ENCODE measurements at regions not wholly inside any gene's neighbourhood (a gene's known extent, or its start where the extent isn't known, plus 50 kb on each side); places are given as distances from the start of the nearest gene placed in this dataset.

DNA sequence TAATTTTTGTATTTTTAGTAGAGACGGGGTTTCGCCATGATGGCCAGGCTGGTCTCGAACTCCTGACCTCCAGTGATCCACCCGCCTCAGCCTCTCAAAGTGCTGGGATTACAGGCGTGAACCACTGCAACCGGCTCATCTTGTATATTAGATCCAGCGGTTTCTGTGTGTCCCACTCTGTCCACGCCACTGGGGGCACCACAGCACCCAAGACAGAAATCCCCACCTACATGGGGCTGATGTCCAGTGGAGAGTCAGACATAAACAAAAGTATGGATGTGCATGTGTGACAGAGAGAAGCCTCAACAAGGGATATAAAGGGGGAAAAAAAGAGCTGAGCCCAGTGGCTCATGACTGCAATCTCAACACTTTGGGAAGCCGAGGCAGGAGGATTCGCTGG lies 65.8 kb upstream of the ADGRE5 start:
- no peaks in the 10 kb centered on the region; the same call in 1 of the 2 replicates for H3K79me1 ChIP-seq (ENCODE audit: low read depth, low read length)
- H4K8ac ChIP-seq (ENCODE audit: extremely low read depth, insufficient read depth, low read length), result no peak overlapping the region
- no peak overlapping the region for H3K56ac ChIP-seq (replicated peaks; ENCODE audit: insufficient read length, low read depth, low read length)
- FAIRE-seq (no peak), DNase-seq (ENCODE audit: low read depth in 1 of 2, low spot score in 2 of 2) (no peak)
- CTCF ChIA-PET (ENCODE audit: partially characterized antibody), result interaction anchor here (1.1 to 1.8 kb wide), 6 partner anchors 10 to 179 kb away, joined by 3 to 6 read pairs (median 4); no protein-coding TSS in a partner anchor
- H3K4me3 ChIP-seq (ENCODE audit: extremely low read depth in 1 of 4, insufficient read depth in 2 of 4, low read depth in 3 of 4, low read length in 4 of 4), result no peak overlapping the region
- whole genome bisulfite sequencing, 2 experiments (ENCODE audit: extremely low coverage in 1 of 2, insufficient coverage in 1 of 2, insufficient read length in 1 of 2, insufficient replicate concordance in 2 of 2, low coverage in 1 of 2, low lambda C conversion rate in 2 of 2, missing lambda C conversion rate in 1 of 2), result 83% methylated on average over 10 of the region's 10 CpGs; no CpG with 5 or more reads in 1 of the 2 experiments
- no peak overlapping the region for H3K14ac ChIP-seq (ENCODE audit: insufficient read length)
- H2BK20ac ChIP-seq (ENCODE audit: low read length), result no peak overlapping the region
- H2AK5ac ChIP-seq (ENCODE audit: low read depth, low read length), result no peak overlapping the region
- TF ChIP-seq TEAD4 (IDR thresholded peaks at IDR 0.05; ENCODE audit: low read depth, low read length) (no peak), ASH2L (IDR thresholded peaks at IDR 0.05; ENCODE audit: low read length) (no peak), CTCF (IDR thresholded peaks at IDR 0.05; ENCODE audit: control extremely low read depth in 1 of 3, insufficient read depth in 1 of 3, low read depth in 1 of 3, low read length in 3 of 3) (peak in 1 of 3 experiments; percentile 24; a peak in 1 of 4 replicates), YY1 (IDR thresholded peaks at IDR 0.05; ENCODE audit: low read depth, low read length) (no peak), CEBPB (IDR thresholded peaks at IDR 0.05; ENCODE audit: low read depth, low read length) (no peak)
- TF ChIP-seq, protein P1, sequence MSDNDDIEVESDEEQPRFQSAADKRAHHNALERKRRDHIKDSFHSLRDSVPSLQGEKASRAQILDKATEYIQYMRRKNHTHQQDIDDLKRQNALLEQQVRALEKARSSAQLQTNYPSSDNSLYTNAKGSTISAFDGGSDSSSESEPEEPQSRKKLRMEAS (IDR thresholded peaks at IDR 0.05), result no peak
- POLR2A ChIA-PET (ENCODE audit: partially characterized antibody), result no interaction called here
- H3K36me3 ChIP-seq (ENCODE audit: control insufficient read depth in 2 of 4, insufficient read depth in 4 of 4, low read length in 3 of 4), result no peaks in the 10 kb centered on the region
- H4K91ac ChIP-seq (replicated peaks; ENCODE audit: insufficient read length, low read length), result no peak overlapping the region
- no peak overlapping the region for H2BK15ac ChIP-seq (ENCODE audit: low read length)
- H2AFZ ChIP-seq (ENCODE audit: low read length), result no peak overlapping the region
- no peak overlapping the region for H3K9ac ChIP-seq (replicated peaks in 1 of 4; ENCODE audit: extremely low read depth in 1 of 4, low read depth in 3 of 4, low read length in 3 of 4)
- no peak overlapping the region for H2BK12ac ChIP-seq (ENCODE audit: low read depth, low read length)
- no peaks in the 10 kb centered on the region; a peak in 1 of 7 replicates for H3K4me1 ChIP-seq (replicated peaks in 1 of 4; ENCODE audit: control insufficient read depth in 3 of 4, insufficient read depth in 4 of 4, low read length in 3 of 4)
- H2BK5ac ChIP-seq (ENCODE audit: low read depth, low read length), result no peak overlapping the region
- H4K5ac ChIP-seq (ENCODE audit: insufficient read length, low read depth, low read length), result no peak overlapping the region
- H3K27me3 ChIP-seq (replicated peaks in 1 of 4; ENCODE audit: control insufficient read depth in 3 of 4, extremely low read depth in 1 of 4, insufficient read depth in 3 of 4, low read length in 3 of 4), result no peaks in the 10 kb centered on the region
- no peak overlapping the region for H3K18ac ChIP-seq (ENCODE audit: extremely low read depth, low read length)
- H2BK120ac ChIP-seq (replicated peaks; ENCODE audit: low read depth, low read length), result no peak overlapping the region
- H4K20me1 ChIP-seq (replicated peaks in 1 of 2; ENCODE audit: control insufficient read depth in 1 of 2, insufficient read depth in 2 of 2, low read length in 2 of 2), result no peaks in the 10 kb centered on the region
- no peaks in the 10 kb centered on the region for H3K23me2 ChIP-seq (ENCODE audit: low read depth, low read length)
- H3K23ac ChIP-seq (ENCODE audit: insufficient read length), result no peak overlapping the region
- H3K27ac ChIP-seq (ENCODE audit: low read depth, low read length), result no peak overlapping the region
- H3K9me3 ChIP-seq (ENCODE audit: insufficient read depth in 2 of 2, low read depth in 1 of 2, low read length in 1 of 2), result 0 out of 4 replicates have a peak, but pooled peaks cover 0 to 2% of the 10 kb centered on the region in 2 experiments
- H3K79me2 ChIP-seq (ENCODE audit: control insufficient read depth in 1 of 2, insufficient read depth in 2 of 2, low read length in 2 of 2), result no peaks in the 10 kb centered on the region
- H3K4me2 ChIP-seq (ENCODE audit: insufficient read depth in 1 of 2, low read depth in 2 of 2, low read length in 2 of 2), result no peak overlapping the region
- H3K4ac ChIP-seq (replicated peaks; ENCODE audit: insufficient read length, low read depth, low read length), result no peak overlapping the region

All from H1 (cell line).